ENCODE measurements at regions not wholly inside any gene's neighbourhood (a gene's known extent, or its start where the extent isn't known, plus 50 kb on each side); places are given as distances from the start of the nearest gene placed in this dataset.

DNA sequence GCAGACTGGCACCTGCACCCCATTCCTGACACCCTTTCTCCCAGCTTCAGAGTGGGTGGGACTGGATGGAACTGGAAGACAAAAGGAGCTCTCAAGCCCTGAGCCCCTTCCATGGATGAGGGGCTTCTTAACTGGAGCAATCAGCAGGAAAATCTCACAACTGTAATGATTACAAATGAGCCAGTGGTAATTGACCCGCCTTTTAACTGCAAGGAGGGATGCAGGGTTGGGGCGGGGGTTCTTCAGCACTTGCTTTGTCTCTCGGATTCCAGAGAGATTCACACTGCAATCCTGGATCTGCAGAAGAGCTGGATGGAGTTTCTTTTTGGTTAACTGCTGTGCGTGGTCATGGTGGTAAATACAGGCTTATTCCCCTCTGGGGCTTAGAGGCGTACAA is 160.1 kb upstream of the SHB start:
- TF ChIP-seq EZH2 (IDR thresholded peaks at IDR 0.05; ENCODE audit: insufficient read depth, poor library complexity, severe bottlenecking) (no peak), EZH2phosphoT487 (IDR thresholded peaks at IDR 0.05; ENCODE audit: insufficient read depth, low read depth) (no peak)
